ENCODE measurements at regions not wholly inside any gene's neighbourhood (a gene's known extent, or its start where the extent isn't known, plus 50 kb on each side); places are given as distances from the start of the nearest gene placed in this dataset.

DNA sequence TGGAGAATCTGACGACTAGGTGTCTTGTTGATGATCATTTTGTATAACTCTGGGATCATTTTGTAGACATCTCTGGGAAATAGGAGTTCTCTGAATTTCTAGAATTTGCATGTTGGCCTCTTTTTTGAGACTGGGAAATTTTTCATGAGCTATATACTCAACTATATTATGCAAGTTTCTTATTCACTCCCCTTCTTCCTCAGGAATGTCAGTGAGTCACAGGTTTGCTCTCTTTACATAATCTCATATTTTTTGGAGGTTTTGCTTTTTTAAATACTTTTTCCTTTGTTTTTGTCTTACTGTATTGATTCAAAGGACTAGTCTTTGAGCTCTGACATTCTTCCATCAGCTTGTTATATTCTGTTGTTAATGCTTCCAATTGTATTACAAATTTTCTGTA, 1324.2 kb downstream of the TECRL start:
- dilution Hi-C loops (cut with HindIII; ENCODE audit: low sequenced_read_pairs, unreplicated experiment) = no loop called here
- H3K4me1 ChIP-seq (ENCODE audit: control insufficient read depth, insufficient read depth, low read length) = no peaks in the 10 kb centered on the region
- intact Hi-C loops (cut with micrococcal nuclease) = no loop called here
- no peak overlapping the region for H2AK9ac ChIP-seq (replicated peaks; ENCODE audit: low read depth, low read length, poor library complexity)
- no peak overlapping the region for H3K27ac ChIP-seq (ENCODE audit: insufficient read depth, low read length)
- H3K27me3 ChIP-seq (ENCODE audit: control insufficient read depth, insufficient read depth, low read length) = no peaks in the 10 kb centered on the region
- H3K4me2 ChIP-seq (ENCODE audit: low read depth, low read length) = no peak overlapping the region
- no peak overlapping the region for H4K8ac ChIP-seq (ENCODE audit: low read depth in 2 of 2, low read length in 2 of 2)
- no peak overlapping the region for H2BK120ac ChIP-seq (ENCODE audit: low read depth, low read length)
- DNase-seq (no peak), ATAC-seq (ENCODE audit: low read depth) (no peak)
- H3K18ac ChIP-seq (ENCODE audit: low read depth, low read length) = no peak overlapping the region
- H3K9me3 ChIP-seq (ENCODE audit: control insufficient read depth, insufficient read depth, low read length) = peaks cover 5% of the 10 kb centered on the region; the same call in 1 of the 2 replicates
- no peak overlapping the region for H3K9ac ChIP-seq (ENCODE audit: low read depth, low read length)
- no peak overlapping the region for H2BK15ac ChIP-seq (ENCODE audit: low read depth, low read length)
- H4K5ac ChIP-seq (ENCODE audit: low read depth, low read length) = no peak overlapping the region
- H3K4ac ChIP-seq (ENCODE audit: low read depth, low read length) = no peak overlapping the region
- no CpG with 5 or more reads among the region's 1 CpG for WGBS, 2 experiments (ENCODE audit: extremely low coverage in 2 of 2, insufficient read length in 1 of 2)
- in situ Hi-C loops (cut with MboI; ENCODE audit: low sequenced_read_pairs) = no loop called here
- H2BK5ac ChIP-seq (ENCODE audit: low read depth, low read length, poor library complexity, severe bottlenecking) = no peak overlapping the region
- ChIA-PET CTCF (no interaction called here), POLR2A (ENCODE audit: unreplicated experiment) (no interaction called here)
- no peak overlapping the region for H2BK20ac ChIP-seq (ENCODE audit: low read depth, low read length)
- no peak overlapping the region for H3K23ac ChIP-seq (ENCODE audit: low read depth, low read length)
- no peaks in the 10 kb centered on the region for H3K36me3 ChIP-seq (ENCODE audit: control insufficient read depth, insufficient read depth, low read length)
- H3K14ac ChIP-seq (replicated peaks; ENCODE audit: low read depth, low read length) = no peak overlapping the region
- H3K79me1 ChIP-seq (ENCODE audit: low read depth in 1 of 2, low read length in 2 of 2) = no peaks in the 10 kb centered on the region
- H3K9me1 ChIP-seq (ENCODE audit: insufficient read depth, low read length) = no peaks in the 10 kb centered on the region
- BruUV-seq (replicated peaks) = no TSS peak
- H3K56ac ChIP-seq (ENCODE audit: extremely low read depth, insufficient read depth, low read length) = no peak overlapping the region
- H4K91ac ChIP-seq (ENCODE audit: insufficient read depth, low read depth, low read length) = no peak overlapping the region
- H4K20me1 ChIP-seq (ENCODE audit: insufficient read depth, low read length) = no peaks in the 10 kb centered on the region
- no peak overlapping the region for H2AK5ac ChIP-seq (ENCODE audit: low read depth, low read length)
- no peak overlapping the region for H3K4me3 ChIP-seq (ENCODE audit: insufficient read depth, low read depth, low read length)
- no peak overlapping the region for H2AFZ ChIP-seq (replicated peaks; ENCODE audit: low read length, poor library complexity)
- TF ChIP-seq MXI1 (IDR thresholded peaks at IDR 0.05; ENCODE audit: borderline replicate concordance, low read depth, low read length) (no peak), MAFK (IDR thresholded peaks at IDR 0.05; ENCODE audit: low read depth, low read length) (no peak), POLR2A (IDR thresholded peaks at IDR 0.05; ENCODE audit: low read depth, low read length) (no peak), BHLHE40 (IDR thresholded peaks at IDR 0.05; ENCODE audit: low read depth, low read length) (no peak), CHD1 (IDR thresholded peaks at IDR 0.05; ENCODE audit: low read depth, low read length) (no peak), RCOR1 (IDR thresholded peaks at IDR 0.05; ENCODE audit: insufficient replicate concordance, low read length) (no peak), RAD21 (IDR thresholded peaks at IDR 0.05; ENCODE audit: low read length) (no peak)
- TF ChIP-seq, protein P1, sequence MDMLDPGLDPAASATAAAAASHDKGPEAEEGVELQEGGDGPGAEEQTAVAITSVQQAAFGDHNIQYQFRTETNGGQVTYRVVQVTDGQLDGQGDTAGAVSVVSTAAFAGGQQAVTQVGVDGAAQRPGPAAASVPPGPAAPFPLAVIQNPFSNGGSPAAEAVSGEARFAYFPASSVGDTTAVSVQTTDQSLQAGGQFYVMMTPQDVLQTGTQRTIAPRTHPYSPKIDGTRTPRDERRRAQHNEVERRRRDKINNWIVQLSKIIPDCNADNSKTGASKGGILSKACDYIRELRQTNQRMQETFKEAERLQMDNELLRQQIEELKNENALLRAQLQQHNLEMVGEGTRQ (IDR thresholded peaks at IDR 0.05; ENCODE audit: low read depth, low read length) = no peak
- TF ChIP-seq, protein P2, sequence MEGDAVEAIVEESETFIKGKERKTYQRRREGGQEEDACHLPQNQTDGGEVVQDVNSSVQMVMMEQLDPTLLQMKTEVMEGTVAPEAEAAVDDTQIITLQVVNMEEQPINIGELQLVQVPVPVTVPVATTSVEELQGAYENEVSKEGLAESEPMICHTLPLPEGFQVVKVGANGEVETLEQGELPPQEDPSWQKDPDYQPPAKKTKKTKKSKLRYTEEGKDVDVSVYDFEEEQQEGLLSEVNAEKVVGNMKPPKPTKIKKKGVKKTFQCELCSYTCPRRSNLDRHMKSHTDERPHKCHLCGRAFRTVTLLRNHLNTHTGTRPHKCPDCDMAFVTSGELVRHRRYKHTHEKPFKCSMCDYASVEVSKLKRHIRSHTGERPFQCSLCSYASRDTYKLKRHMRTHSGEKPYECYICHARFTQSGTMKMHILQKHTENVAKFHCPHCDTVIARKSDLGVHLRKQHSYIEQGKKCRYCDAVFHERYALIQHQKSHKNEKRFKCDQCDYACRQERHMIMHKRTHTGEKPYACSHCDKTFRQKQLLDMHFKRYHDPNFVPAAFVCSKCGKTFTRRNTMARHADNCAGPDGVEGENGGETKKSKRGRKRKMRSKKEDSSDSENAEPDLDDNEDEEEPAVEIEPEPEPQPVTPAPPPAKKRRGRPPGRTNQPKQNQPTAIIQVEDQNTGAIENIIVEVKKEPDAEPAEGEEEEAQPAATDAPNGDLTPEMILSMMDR (conservative IDR thresholded peaks at IDR 0.05; ENCODE audit: low read depth, low read length) = no peak

Measured in IMR-90 (cell line).